GM21737 (cell line): ENCODE measurements at regions not wholly inside any gene's neighbourhood (a gene's known extent, or its start where the extent isn't known, plus 50 kb on each side); places are given as distances from the start of the nearest gene placed in this dataset.

ENCODE experiments used
- ATAC-seq: cut with Tn5 transposase; IDR thresholded peaks from one replicate; pipeline ENCODE4 v1.9.1; 2021; ENCODE audit warnings: mild to moderate bottlenecking, moderate library complexity; ENCODE audit not compliant: unreplicated experiment

- no peak for ATAC-seq
Observed at GRCh38 chr10:8921568-8921967, 867.1 kb downstream of the GATA3 start.

- no peak for ATAC-seq
Observed at GRCh38 chr10:8923096-8923495, 868.6 kb downstream of the GATA3 start.

DNA sequence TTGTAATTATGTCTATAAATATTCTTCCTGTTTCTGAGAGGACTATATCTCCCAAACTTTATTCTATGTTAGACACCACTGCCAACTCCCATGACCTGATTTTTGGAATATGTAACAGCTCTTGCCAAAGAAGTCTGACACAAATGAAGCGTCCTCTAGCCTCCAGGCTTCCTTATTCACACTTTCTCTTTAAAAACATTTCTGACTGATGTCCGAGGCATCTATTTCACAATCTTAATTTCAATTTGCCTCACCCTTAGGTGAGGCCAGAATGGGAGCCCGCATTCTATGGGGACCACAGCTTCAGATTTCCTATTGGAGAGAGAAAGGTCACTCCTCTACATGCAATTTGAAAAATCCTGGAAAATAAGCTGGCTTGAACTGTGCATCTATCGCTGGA lies 873.2 kb downstream of the GATA3 start:
- no peak for ATAC-seq

DNA sequence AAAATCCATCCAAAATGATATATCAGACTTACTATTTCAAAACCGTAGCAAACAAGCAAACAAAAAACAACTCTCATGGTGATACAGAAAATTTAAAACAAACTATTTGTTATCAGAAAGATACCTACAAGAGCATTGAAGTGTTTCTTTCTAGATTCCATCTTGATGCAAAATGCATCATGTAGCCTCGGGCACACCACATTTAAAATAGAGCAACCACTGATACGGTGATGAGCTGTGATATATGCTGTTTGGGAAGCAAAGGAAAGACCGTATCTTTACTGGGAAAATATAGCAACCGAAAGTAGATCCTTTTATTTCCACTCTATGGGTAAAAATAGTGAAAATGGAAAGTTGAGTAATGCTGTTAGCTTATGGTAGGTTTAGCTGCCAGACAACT lies 892.0 kb downstream of the GATA3 start:
- ATAC-seq = no peak

DNA sequence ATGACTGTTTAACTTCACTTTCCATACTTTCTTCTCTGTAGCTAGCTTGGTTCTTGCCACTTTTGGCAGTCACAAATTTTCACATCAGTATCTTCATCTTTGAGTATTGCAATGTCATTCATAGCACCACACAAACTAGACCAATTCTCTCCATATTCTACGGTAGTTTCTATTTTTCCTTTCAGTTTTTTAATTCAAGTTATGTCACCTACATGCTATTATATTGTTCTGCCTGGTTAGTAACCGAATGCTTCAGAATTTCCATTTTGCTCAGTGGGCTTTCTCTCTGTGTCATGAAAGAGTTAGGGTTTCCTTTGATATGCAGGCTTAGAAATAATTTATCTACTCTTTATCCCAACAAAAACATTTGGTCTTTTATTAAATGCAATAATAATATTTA lies 896.5 kb downstream of the GATA3 start:
- ATAC-seq = no peak

DNA sequence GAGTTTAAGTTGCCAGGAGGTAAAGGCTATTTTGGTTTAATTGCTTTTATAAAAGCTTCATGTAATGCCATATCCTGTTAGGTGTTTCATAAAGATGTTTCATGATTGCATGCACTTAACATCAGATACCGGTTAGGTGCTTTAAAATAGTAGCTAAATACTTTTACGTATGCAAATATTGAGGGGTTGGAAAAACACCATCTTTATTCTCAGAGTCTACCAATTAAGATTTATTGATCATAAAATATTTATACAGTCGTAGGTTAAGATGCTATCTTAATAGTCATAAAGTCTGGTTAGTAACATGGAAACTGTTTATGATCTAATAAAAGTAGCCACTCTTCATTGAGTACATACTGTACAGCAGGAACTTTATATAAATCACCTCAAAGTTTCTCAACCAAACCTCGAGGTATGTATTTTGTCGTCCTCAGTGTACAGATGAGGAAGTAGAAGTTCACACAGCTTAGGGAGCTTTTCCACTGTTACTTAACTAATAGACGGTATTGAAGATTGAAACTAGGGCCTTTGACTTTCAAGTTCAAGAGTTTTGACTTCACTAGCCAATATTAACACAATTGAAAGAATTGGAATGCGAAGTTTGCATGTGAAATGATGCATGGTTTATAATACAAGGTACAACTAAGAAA lies 897.1 kb downstream of the GATA3 start:
- ATAC-seq = no peak

- no peak for ATAC-seq
Observed at GRCh38 chr10:8956400-8956799, 901.9 kb downstream of the GATA3 start.

DNA sequence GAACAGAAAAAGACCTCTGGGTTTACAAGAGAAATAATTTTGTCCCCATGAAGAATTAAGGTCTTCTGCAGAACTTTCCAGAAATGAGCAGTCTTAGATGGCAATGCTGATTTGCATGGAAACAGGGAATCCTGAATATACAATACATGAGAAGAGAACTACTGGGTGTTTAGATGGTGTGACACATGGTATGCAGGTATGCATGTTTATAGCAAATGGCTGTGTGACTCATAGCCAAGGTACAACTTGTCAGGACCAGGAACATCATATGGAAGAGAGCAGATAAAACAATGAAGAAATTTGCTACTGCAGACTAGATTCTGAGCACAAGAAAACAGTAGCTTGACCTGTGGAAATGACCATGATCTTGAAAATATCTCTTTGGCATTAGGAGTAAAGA lies 907.8 kb downstream of the GATA3 start:
- no peak for ATAC-seq

- no peak for ATAC-seq
Observed at GRCh38 chr10:8967061-8967460, 912.6 kb downstream of the GATA3 start.

DNA sequence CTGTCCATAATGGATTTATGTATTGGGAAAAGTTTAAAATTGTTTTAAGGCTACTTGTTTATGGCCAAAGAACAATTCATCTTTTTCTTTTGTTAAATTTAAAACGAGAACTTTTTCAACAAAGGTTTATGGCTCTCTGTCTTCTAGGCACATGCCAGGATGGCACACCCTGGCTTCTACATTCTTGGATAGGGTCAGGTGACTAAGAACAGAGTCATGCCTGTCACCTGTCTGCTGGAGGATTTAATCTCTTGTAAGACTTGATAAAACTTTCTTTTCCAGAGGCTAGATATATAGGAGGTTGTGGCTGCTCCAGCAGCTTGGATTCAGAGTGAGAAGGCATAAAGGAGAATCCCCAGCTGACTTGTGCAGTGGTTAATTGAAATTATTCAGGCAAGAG lies 915.4 kb downstream of the GATA3 start:
- ATAC-seq = no peak

GRCh38 chr10:8975535-8975934 lies 921.0 kb downstream of the GATA3 start:
- no peak for ATAC-seq

- ATAC-seq = no peak
Observed at GRCh38 chr10:8978100-8978499, 923.6 kb downstream of the GATA3 start.

DNA sequence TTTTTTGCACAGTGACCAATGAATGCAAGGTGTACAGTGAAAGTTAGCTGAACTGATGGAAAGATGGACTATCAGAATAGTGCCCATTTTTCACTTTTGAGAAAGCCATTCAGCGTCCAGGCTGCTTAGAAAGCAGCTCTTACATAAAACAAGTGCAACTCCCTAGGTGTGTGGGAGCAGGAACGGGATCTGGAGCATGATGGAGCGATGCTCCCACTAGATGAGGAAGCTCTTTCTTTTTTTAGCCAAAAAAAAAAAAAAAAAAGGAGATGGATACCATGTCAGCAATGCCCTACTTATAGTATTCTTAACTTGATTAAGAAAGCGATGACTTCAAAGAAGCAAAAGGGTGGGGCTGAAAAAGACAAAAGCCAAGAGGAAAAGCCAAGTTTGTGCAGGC lies 925.5 kb downstream of the GATA3 start:
- no peak for ATAC-seq

GRCh38 chr10:8981277-8981676 lies 926.8 kb downstream of the GATA3 start:
- no peak for ATAC-seq

DNA sequence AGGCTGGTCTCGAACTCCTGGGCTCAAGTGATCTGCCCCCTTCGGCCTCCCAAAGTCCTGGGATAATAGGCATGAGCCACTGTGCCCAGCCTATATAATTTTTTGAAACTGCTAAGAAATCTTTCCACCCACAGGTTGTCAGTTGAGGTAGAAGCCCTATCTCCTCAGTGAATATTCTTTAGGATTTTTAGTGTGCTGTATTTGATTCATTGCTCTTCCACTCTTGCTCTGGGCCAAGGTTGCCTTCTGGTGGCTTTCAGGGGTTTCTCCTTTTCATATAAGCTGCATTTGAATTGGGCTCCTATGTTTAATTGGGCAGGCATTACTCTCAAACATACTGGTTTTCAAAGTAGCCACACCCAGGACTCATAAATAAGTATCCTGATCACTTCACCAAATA lies 931.2 kb downstream of the GATA3 start:
- no peak for ATAC-seq

- no peak for ATAC-seq
Observed at GRCh38 chr10:8986975-8987374, 932.5 kb downstream of the GATA3 start.

DNA sequence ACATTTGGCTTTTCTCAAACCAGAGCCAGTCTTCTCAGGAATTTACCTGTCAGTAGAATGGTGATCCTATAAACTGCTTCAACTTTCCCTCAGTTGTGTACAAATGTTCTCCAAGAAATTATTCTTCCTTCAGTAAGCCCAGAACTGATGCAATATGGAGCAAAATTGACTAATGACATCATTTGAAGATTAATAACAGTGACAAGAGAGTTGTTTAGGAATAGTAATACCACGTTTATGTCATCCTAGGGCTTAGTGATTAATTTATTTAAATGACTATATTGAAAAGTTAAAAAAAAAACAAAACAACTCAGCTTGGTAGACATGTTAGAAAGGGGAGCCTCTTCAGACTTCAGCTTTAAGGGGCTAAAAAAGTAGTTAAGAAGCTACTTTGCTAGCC lies 933.2 kb downstream of the GATA3 start:
- no peak for ATAC-seq

DNA sequence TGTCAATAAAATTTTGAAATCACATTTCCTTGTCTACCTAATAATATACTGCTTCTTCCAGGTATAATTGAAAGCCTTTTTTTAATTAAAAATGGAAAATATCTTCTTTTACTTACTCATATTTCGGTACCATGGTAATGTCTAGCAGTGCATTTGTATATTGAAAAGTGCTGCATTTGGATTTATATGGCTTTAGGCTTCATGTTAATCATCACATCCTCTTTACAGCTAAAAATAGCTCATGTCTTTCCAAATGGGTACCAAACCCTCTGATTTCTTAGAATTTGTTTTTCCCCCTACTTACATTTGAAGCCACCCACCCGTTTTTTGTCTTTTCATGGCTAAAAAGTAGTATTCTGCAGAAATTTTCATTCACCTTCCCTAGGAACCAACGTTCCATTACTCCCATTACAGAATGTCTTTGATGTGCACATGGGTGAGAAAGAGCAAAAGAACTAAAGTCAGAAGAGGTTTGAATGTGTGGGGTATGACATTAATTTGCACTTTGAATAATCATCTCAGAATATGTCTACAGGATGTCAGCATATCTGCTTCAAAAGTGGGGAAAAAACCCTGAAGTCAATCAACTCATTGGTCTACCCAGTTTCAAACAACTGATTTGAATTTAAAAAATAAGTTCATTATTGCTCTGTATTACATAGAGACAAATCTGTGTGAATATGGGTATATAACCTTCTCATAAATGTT lies 935.9 kb downstream of the GATA3 start:
- no peak for ATAC-seq

- ATAC-seq = no peak
Observed at GRCh38 chr10:8992009-8992408, 937.5 kb downstream of the GATA3 start.

GRCh38 chr10:8993864-8994263 lies 939.4 kb downstream of the GATA3 start:
- ATAC-seq = no peak

DNA sequence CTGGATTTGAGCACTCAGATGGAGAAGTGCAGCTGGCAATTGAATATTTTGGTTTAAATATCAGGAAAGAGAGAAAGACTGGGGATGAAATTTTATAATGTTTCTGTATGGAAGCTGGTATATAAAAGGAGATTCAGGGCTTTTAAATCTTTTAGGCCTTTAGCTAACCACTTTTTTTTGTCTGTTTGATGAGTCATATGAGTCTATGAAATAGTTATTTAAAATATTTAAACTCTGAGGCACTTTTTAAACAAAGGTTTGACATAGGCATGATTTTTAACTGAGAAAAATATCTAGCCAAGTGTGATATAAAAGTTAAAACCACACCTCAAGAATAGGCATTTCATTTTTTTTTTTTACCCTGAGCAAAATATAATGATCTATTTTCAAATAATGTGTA lies 944.3 kb downstream of the GATA3 start:
- no peak for ATAC-seq

- ATAC-seq = no peak
Observed at GRCh38 chr10:9003122-9003521, 948.6 kb downstream of the GATA3 start.

DNA sequence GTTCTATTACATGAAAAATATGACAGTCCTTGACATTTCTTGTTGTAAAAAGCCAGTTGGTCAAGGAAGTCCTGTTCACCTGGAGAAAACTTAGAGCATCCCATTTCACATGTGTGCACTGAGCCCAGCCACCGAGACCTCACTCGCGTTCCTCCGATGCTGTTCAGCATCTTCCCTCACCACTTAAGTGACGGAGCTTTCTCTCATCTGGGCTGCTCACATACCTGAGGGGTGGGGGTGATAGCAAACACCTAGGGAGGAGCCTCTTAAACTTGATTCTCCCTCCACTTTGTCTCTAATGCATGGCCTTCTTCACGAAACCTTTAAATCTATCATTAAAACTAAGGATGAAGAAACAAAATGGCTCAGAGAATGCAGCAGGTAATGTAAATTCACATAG lies 950.2 kb downstream of the GATA3 start:
- ATAC-seq = no peak
